Endothelial cell of umbilical vein (primary cell): ENCODE measurements at regions not wholly inside any gene's neighbourhood (a gene's known extent, or its start where the extent isn't known, plus 50 kb on each side); places are given as distances from the start of the nearest gene placed in this dataset.
"Not testable (repeated sequence)": the region's sequence is repeated elsewhere in the genome, so short reads cannot be mapped to it uniquely, and the experiment has no call there.

Experiments
- BruUV-seq: library from RNA; stranded (reverse); fragments of 400-500 nt; replicated peaks from 2 replicates; lab custom pipeline; 2021; lab: Mats Ljungman, UMichigan
- CTCF ChIA-PET: fragments of 300-600, 350-600 bp; sonication (Branson Sonifier 250); formaldehyde crosslinking; loops from one replicate; lab custom pipeline; 2021; ENCODE audit warnings: antibody characterized with exemption, inconsistent platforms; lab: Charles Lee
- POLR2A ChIA-PET: fragments of 300-600, 350-600 bp; sonication (Branson Sonifier 250); formaldehyde crosslinking; loops from one replicate; lab custom pipeline; 2021; ENCODE audit warnings: antibody characterized with exemption, inconsistent platforms; lab: Charles Lee
- DNase-seq: peaks from one replicate; pipeline ENCODE4 v3.0.0-alpha.2; 2011; ENCODE audit warnings: low read depth, low spot score
- FAIRE-seq: peaks from 2 replicates; lab custom pipeline; 2011; peaks lifted over from hg19 to GRCh38; lab: Jason Lieb, UNC
- H2AFZ ChIP-seq: 2 replicates; pipeline ENCODE4 v1.6.0; 2012; ENCODE audit warnings: low read depth, low read length, control low read depth, inconsistent platforms
- H3K27ac ChIP-seq: 2 replicates; pipeline ENCODE4 v1.5.1; 2011; ENCODE audit warnings: low read depth, mild to moderate bottlenecking, control low read depth, low read length, moderate library complexity; ENCODE audit not compliant: insufficient read depth
- H3K27me3 ChIP-seq, 2 experiments: 2 replicates each; pipeline versions ENCODE4 v1.6.0 to v1.6.1; 2011; ENCODE audit warnings: low read length in 2 of 2, mixed read lengths in 1 of 2; ENCODE audit not compliant: control insufficient read depth in 2 of 2, insufficient read depth in 2 of 2
- H3K36me3 ChIP-seq, 2 experiments: 2 replicates in 1 of 2; 3 replicates in 1 of 2; pipeline ENCODE4 v1.5.1; 2011; ENCODE audit warnings: low read length in 2 of 2, mild to moderate bottlenecking in 1 of 2, moderate library complexity in 1 of 2; ENCODE audit not compliant: control insufficient read depth in 2 of 2, insufficient read depth in 2 of 2; ENCODE audit errors: extremely low read depth in 1 of 2
- H3K4me1 ChIP-seq: 3 replicates; pipeline ENCODE4 v1.5.1; 2011; ENCODE audit warnings: mild to moderate bottlenecking, low read length; ENCODE audit not compliant: control insufficient read depth, insufficient read depth; ENCODE audit errors: extremely low read depth
- H3K4me2 ChIP-seq: 2 replicates; pipeline ENCODE4 v1.6.1; 2011; ENCODE audit warnings: low read length, control low read depth, mixed read lengths; ENCODE audit not compliant: insufficient read depth
- H3K4me3 ChIP-seq, 3 experiments: fragments of 200-600 bp in 1 of 3; sonication (generic), shearing (Covaris generic) in 1 of 3; replicated peaks in 1 of 3; 2 replicates each; pipeline ENCODE4 v1.5.1; 2011 to 2016; ENCODE audit warnings: control low read depth in 3 of 3, low read length in 3 of 3, mild to moderate bottlenecking in 2 of 3, inconsistent platforms in 1 of 3, low read depth in 1 of 3, moderate library complexity in 1 of 3; ENCODE audit not compliant: insufficient read depth in 1 of 3
- H3K79me2 ChIP-seq: 2 replicates; pipeline ENCODE4 v1.6.0; 2012; ENCODE audit warnings: low read length, inconsistent platforms; ENCODE audit not compliant: control insufficient read depth, insufficient read depth
- H3K9ac ChIP-seq: replicated peaks from 2 replicates; pipeline ENCODE3; 2011; ENCODE audit warnings: low read length, control low read depth; ENCODE audit not compliant: insufficient read depth; ENCODE audit errors: extremely low read depth
- H3K9me1 ChIP-seq: replicated peaks from 3 replicates; pipeline ENCODE4 v1.6.0; 2011; ENCODE audit warnings: mild to moderate bottlenecking, low read length; ENCODE audit not compliant: control insufficient read depth, insufficient read depth; ENCODE audit errors: extremely low read depth
- H3K9me3 ChIP-seq: replicated peaks from 2 replicates; pipeline ENCODE4 v1.5.1; 2012; ENCODE audit warnings: low read length, inconsistent platforms; ENCODE audit not compliant: control insufficient read depth, insufficient read depth
- H4K20me1 ChIP-seq: replicated peaks from 2 replicates; pipeline ENCODE3; 2011; ENCODE audit warnings: mild to moderate bottlenecking, low read length; ENCODE audit not compliant: control insufficient read depth, insufficient read depth; ENCODE audit errors: extremely low read depth
- JUN ChIP-seq: IDR thresholded peaks from 2 replicates; pipeline ENCODE4 v1.6.1; 2011; ENCODE audit warnings: borderline replicate concordance, low read depth; ENCODE audit not compliant: insufficient read length, insufficient read depth
- POLR2AphosphoS5 ChIP-seq: IDR thresholded peaks from 2 replicates; pipeline ENCODE4 v1.6.1; 2012; ENCODE audit warnings: low read depth, mild to moderate bottlenecking, control low read depth, low read length, moderate library complexity; ENCODE audit not compliant: insufficient read depth
- dilution Hi-C: fragments of 300-500 bp; cut with MboI; formaldehyde crosslinking; loops from one replicate; pipeline ENCODE4 v1.15.0; 2019; ENCODE audit warnings: low sequenced_read_pairs; ENCODE audit not compliant: extremely low pct_ligation_motif_present
- intact Hi-C: fragments of 100-400 bp; cut with micrococcal nuclease; formaldehyde crosslinking; loops from one replicate; pipeline ENCODE4 v1.10.0; 2022
- TF ChIP-seq, protein P1 (sequence below): IDR thresholded peaks from 2 replicates; pipeline ENCODE4 v1.6.1; 2011; ENCODE audit not compliant: insufficient read depth, insufficient read length
- TF ChIP-seq, protein P2 (sequence below), 2 donors: IDR thresholded peaks; 1 replicate in 1 of 2; 2 replicates in 1 of 2; pipeline ENCODE4 v1.5.1; 2011; ENCODE audit warnings: low read length in 2 of 2, mild to moderate bottlenecking in 2 of 2, moderate library complexity in 2 of 2, control low read depth in 1 of 2, inconsistent platforms in 1 of 2, low read depth in 1 of 2; ENCODE audit not compliant: insufficient read depth in 1 of 2; ENCODE audit errors: extremely low read depth in 1 of 2

DNA sequence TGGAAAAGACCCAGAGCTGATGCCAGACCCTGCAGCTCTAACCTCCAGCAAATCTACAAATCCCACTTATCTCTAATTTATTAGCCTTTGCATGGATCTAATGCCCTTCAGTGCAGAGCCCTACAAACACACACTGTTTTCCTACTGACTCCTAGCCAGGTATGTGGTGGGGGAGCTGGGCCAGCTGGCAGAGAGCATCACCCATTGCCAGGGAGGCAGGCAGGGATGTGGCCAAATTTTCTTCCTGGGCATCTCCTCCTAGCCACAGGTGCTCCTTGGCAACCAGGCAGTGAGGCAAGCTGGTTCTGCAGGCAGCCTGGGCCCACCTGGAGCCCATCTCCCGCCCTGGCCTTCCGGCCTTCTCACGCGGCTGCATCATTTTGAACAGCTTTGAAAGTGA, 55.9 kb upstream of the EMX2 start:
- Histone ChIP-seq H3K27ac (no peak overlapping the region), H3K9me1 (no peaks in the 10 kb centered on the region), H3K36me3 (no peaks in the 10 kb centered on the region), H3K27me3 (peaks cover 0 to 2% of the 10 kb centered on the region in 2 experiments), H3K79me2 (no peaks in the 10 kb centered on the region), H3K4me1 (no peaks in the 10 kb centered on the region), H3K4me3 (no peak overlapping the region), H3K4me2 (no peak overlapping the region), H4K20me1 (no peaks in the 10 kb centered on the region), H3K9me3 (no peaks in the 10 kb centered on the region), H3K9ac (no peak overlapping the region), H2AFZ (no peak overlapping the region)
- intact Hi-C loops = no loop called here
- dilution Hi-C loops = no loop called here
- FAIRE-seq = no peak
- ChIA-PET POLR2A (no interaction called here), CTCF (interaction anchor here (1.1 to 1.5 kb wide), 2 partner anchors 9 to 44 kb away, joined by 5 to 8 read pairs; no protein-coding TSS in a partner anchor)
- no peak for DNase-seq
- TF ChIP-seq JUN (no peak), POLR2AphosphoS5 (no peak)
- TF ChIP-seq, protein P1, sequence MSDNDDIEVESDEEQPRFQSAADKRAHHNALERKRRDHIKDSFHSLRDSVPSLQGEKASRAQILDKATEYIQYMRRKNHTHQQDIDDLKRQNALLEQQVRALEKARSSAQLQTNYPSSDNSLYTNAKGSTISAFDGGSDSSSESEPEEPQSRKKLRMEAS = no peak
- TF ChIP-seq, protein P2, sequence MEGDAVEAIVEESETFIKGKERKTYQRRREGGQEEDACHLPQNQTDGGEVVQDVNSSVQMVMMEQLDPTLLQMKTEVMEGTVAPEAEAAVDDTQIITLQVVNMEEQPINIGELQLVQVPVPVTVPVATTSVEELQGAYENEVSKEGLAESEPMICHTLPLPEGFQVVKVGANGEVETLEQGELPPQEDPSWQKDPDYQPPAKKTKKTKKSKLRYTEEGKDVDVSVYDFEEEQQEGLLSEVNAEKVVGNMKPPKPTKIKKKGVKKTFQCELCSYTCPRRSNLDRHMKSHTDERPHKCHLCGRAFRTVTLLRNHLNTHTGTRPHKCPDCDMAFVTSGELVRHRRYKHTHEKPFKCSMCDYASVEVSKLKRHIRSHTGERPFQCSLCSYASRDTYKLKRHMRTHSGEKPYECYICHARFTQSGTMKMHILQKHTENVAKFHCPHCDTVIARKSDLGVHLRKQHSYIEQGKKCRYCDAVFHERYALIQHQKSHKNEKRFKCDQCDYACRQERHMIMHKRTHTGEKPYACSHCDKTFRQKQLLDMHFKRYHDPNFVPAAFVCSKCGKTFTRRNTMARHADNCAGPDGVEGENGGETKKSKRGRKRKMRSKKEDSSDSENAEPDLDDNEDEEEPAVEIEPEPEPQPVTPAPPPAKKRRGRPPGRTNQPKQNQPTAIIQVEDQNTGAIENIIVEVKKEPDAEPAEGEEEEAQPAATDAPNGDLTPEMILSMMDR (IDR thresholded peaks at IDR 0.05; ENCODE audit: extremely low read depth in 1 of 2, insufficient read depth in 1 of 2, low read depth in 1 of 2, low read length in 2 of 2) = no peak
- BruUV-seq = no TSS peak

DNA sequence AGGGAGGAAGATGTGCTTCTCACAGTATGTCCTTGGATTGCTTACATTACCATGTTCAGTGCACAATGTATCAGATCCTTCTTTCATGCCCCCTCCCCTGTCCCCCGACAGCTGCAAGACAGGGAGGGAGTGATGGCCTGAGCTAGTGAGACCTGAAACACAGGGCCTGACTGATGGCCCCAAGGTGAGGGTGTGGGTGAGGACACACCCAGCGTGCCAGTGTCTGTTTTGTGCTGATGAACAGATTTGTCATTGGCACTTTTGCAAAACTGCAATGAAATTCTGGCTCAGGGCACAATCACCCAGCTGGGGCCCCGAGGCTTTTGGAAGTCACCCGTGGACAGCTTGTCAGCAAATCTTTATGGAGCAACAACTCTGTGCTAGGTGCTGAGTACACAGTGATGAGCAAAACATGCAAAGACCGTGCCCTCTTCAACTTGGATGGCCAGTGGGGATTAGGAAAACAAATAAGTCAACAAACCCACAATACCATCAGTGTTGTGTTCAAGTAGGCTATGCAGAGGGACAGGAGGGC, 59.4 kb upstream of the EMX2 start:
- no TSS peak for BruUV-seq
- Histone ChIP-seq H3K79me2 (no peaks in the 10 kb centered on the region), H3K36me3 (no peaks in the 10 kb centered on the region), H2AFZ (no peak overlapping the region), H3K4me2 (no peak overlapping the region), H3K27ac (no peak overlapping the region), H4K20me1 (no peaks in the 10 kb centered on the region), H3K4me3 (no peak overlapping the region), H3K27me3 (peaks cover 0 to 2% of the 10 kb centered on the region in 2 experiments), H3K9ac (no peak overlapping the region), H3K4me1 (no peaks in the 10 kb centered on the region), H3K9me1 (no peaks in the 10 kb centered on the region), H3K9me3 (no peaks in the 10 kb centered on the region)
- DNase-seq = no peak
- FAIRE-seq = no peak
- ChIA-PET CTCF (interaction anchor here (2.4 kb wide), 1 partner anchor 41 kb away, joined by 16 read pairs; no protein-coding TSS in a partner anchor), POLR2A (no interaction called here)
- TF ChIP-seq, protein P1 = no peak
- no peak for TF ChIP-seq JUN
- intact Hi-C loops (no loop called here), dilution Hi-C loops (no loop called here)

DNA sequence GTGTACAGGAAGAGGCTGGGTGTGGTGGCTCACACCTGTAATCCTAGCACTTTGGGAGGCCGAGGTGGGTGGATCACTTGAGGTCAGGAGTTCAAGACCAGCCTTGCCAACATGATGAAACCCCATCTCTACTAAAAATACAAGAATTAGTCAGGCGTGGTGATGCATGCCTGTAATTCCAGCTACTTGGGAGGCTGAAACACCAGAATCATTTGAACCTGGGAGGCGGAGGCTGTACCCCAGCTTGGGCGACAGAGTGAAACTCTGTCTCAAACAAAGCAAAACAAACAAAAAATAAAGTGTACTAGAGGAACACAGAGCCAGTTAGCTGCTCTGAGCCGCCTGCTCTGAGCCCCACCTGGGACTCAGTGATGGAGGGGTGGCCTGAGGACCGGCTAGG, 61.5 kb upstream of the EMX2 start:
- H2AFZ ChIP-seq, dilution Hi-C loops, FAIRE-seq, H3K9me1 ChIP-seq, H3K4me2 ChIP-seq, intact Hi-C loops, H4K20me1 ChIP-seq, H3K9ac ChIP-seq, H3K27me3 ChIP-seq, H3K79me2 ChIP-seq, H3K27ac ChIP-seq, DNase-seq, H3K9me3 ChIP-seq, POLR2A ChIA-PET, H3K36me3 ChIP-seq, H3K4me3 ChIP-seq, H3K4me1 ChIP-seq, BruUV-seq: not testable (repeated sequence)
- CTCF ChIA-PET = interaction anchor here (1.6 to 6.5 kb wide), 3 partner anchors 16 to 45 kb away, joined by 3 to 279 read pairs (median 9); no protein-coding TSS in a partner anchor
